ENCODE measurements at regions not wholly inside any gene's neighbourhood (a gene's known extent, or its start where the extent isn't known, plus 50 kb on each side); places are given as distances from the start of the nearest gene placed in this dataset.
"Not testable (repeated sequence)": the region's sequence is repeated elsewhere in the genome, so short reads cannot be mapped to it uniquely, and the experiment has no call there.

DNA sequence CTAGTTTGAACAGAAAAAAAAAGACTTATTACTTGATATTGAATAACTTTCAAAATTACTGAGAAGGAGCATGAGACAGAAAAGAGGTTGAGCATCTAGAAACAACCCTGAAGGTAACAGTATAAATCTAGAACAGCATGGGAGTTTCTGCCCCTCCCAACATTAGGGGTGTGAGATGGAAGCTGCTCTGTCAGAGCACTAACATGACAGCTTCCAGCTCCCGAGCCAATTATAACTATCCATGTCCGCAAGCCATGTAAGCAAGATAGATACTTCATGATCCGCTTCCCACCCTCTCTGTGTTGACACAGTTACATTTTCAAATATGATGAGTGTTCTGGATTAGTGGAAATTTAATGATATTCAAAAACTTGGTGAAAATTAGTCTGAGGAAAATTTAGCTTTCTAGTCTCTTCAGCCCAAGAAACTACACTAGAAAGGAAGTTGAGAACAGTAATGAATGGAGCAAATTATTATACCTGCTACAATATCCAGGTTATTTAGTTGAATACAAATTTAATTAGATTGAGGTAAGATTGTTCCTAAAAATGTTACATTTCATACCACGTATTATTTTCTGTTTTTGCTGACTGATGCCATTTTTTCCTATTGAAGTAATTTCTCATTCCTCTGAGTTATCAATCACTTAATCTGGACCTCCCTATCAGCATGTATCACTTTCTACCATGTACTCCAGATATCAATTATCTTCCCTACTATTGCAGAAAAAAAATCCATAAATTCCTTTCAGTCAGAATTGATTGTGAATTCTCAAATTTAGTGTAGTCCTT, 129.3 kb upstream of the SLIT2 start:
- no peak for DNase-seq

DNA sequence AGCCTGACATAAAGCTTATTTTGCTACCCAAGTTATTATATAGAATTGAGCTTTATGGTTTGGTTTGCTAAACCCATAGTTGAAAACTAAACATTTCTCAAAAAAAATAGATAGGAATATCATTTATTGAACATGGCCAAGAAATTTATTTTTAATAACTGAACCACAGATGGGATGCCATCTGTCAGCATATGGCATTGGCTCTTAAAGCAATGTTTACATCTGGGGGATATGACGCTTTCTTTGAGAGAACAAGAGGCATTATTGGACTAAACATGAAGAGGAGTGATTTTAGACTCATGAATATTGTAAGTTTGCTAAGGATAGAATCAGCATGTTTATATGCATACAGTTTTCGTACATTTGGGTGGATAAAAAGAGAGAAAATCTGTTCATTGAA, 132.6 kb upstream of the SLIT2 start:
- no peak for DNase-seq

DNA sequence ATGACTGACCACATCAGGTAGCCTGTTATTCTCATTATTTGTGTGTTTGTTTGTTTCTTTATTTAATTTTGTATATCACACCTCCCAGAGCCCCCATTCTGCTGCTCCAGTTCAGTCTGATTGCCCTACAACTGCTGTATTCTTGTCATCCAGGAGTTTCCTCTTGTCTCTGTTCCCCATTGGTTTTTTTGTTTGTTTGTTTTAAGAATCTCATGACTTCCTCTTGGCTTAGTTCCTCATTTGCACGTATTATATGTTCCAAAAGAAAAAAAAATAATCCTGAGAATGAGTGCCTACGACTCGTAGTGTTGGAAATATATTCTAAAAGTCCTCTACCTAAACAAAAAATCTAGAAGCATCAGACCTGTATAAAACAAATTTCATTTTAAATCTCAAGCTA, 142.3 kb upstream of the SLIT2 start:
- no peak for DNase-seq

DNA sequence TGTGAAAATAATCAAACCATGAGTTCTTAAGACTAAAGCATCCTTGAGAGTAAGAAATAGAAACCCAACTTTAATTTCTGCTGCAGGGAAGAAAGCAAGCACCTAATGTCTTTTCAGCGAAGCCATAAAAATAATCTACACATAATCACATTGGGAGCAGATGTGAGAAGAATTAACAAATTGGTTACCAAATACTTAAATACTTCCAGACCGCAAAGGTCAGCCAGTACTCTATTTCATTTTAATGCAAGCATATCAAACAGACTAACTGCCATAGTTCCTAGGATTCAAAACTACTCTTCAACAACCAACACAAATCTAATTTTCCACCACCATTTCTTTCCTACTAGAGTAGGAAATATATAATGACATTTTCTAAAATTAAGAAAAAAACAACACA, 144.8 kb upstream of the SLIT2 start:
- no peak for DNase-seq

DNA sequence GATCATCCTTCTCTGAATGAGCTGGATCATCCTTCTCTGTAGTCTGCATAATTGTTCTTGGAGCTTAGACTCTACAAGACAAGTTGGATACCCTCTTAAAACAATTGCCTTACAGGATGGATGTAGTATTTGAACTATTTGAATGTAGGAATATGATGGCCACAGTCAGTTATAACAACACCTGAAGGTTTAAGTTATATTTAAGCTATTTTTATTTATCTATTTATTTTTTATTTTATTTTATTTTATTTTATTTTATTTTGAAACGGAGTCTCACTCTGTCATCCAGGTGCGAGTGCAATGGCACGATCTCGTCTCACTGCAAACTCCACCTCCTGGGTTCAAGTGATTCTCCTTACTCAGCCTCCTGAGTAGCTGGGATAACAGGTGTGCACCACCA, 149.9 kb upstream of the SLIT2 start:
- DNase-seq = no peak

DNA sequence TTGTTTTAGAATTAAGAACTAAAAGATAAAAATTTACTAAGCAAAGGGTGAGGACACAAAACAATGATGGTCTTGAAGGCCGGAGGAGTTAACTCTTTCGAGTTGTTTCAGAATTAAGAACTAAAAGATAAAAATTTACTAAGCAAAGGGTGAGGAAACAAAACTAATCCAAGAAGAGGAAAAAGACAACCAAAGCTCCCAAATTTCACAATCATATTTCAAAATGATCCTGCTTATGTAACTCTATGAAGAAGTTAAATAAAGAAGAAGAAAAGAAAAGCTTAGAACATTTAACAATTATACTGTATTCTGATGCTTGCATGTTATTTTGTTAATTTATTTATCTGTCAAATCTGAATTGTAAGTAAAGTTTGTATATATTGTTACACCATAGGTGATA, 154.8 kb upstream of the SLIT2 start:
- no peak for DNase-seq

DNA sequence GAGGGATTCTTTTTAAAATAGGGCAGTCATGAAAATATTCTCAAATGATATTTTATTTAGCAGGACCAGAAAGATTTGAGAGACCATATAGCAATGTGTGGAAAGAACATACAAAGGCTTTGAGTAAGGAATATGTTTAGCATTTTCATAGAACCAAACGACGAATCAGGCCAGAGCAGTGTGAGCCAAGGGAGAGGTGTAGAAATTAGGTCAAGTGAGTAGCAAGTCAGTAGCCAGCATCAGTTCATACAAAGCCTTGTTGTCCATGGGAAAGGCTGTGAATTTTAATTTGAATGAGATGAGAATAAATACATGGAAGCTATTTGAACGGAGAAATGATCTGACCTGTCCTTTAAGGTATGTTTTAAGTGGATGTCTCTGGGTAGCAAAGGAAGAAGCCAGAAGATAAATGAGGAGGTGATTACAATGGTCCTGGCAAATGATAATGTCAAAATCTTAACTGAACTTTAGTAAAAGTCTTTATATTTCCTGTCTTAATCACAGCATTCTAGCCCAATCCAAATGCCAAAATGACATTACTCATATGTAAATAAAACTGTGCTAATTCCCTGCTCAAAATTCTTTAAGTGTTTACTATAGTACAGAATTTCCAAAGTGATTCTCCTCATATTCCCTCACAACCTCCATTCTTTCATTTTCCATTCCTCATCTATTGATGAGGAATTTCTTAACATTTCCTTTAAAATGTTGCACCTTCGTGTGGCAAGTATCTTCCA, 155.7 kb upstream of the SLIT2 start:
- no peak for DNase-seq

DNA sequence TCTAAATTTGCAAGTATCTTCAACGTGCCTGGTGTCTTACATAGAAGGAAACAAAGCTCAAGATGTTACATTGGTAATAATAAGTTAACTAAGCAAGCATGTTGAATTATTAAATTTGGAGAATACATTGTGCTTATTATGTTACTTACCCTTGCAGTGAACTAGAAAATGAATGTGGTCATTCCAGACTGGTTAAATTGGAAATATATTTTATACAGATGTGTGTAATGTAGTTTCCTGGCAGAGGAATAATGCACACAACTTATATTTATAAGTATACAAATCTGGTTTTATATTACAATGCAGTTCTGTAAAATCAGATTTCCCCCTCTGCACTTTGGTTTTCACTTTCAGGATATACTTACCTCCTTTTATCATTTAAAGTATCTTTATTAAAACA, 159.9 kb upstream of the SLIT2 start:
- DNase-seq = no peak

DNA sequence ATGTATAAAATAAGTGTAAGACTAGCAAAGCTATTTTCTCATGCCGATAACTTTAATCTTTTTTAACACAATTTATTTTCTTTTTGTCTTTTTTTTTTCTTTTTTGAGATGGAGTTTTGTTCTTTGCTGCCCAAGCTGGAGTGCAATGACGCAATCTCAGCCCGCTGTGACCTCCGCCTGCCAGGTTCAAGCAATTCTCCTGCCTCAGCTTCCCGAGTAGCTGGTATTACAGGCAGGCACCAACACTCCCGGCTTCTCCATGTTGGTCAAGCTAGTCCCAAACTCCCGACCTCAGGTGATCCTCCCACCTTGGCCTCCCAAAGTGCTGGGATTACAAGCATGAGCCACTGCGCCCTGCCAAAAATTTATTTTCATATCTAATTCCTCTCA, 164.2 kb upstream of the SLIT2 start:
- no peak for DNase-seq

DNA sequence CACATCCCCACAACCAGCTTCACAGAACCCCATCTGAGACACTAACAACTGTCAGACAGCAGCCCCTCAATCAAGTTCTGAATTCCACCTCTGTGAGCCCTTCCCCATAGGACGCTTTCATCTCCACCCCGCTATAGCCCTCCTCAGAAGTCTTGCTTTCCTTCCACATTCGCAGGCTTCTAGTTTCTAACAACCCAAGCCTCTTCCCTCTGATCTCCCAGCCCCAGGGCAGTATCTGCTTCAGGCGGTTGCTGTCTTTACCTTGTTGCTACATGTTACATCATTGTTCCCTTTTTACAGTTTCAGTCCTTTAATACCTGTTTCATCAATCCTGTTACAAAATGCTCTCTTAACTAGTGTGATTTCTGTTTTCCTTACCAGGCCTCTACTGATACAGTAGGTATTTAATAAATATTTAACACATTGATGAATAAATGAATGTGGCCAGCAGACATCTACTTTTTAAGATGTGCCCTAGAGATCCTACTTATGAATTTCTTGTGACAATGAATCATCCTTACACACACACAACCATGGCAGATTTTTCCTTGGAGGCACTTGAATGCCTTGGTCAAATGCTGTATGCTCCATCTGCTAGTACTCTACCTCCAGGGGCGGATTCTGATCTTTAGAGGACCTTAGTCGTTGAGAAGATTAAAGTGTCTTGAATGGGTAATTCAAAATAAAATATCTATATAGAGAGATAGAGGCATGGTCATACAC, 164.7 kb upstream of the SLIT2 start:
- no peak for DNase-seq

DNA sequence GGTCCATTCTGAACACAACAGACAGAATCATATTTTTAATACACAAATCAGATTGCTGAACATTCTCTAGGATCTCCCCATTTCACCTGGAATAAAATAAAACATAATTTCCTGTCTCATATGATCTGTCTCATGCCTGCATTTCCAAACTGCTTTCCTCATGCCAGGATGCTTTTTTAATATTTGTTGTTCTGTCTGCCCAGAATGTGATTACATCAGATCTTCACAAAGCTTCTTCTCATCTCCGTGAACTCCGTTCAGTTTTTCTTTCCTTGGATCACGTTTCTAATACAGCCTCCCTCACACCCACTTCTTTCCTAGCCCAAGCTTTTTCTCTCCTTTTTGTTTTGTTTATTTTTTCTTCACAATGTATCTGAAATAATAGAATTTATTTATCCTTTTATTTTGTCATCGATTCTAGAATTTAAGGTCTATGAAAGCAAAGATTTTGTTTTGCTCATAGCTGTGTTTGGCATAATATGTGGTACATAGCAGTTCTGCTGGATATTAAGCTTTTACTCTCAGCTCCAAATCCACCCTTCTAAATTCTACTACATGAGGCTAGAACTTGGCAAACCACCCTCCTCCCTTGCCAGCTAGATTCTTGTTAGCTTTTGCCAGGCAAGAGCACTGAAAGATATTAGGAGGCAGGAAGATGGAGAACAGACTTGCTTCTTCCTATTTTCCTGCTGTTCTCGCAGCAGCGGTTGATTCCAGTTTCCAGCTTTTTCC, 165.5 kb upstream of the SLIT2 start:
- DNase-seq = no peak

DNA sequence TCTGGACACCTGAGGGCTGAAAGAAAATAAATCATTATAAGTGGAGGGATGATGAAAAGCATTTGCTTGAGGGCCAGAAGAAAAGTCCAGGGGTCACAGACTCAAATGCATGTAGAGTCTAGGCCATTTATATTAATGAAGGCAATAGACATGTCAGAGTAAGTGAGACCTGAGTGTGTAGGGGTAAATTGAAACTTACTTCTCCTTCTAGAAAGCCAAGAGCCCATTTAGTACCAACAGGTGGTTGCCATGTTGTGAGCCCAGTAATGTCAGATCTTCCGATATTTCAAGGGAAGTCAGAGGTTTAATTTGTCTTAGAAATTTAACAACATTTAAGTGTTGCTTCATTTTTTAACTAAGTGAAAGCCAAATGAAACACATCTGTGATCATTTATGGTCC, 166.1 kb upstream of the SLIT2 start:
- no peak for DNase-seq

DNA sequence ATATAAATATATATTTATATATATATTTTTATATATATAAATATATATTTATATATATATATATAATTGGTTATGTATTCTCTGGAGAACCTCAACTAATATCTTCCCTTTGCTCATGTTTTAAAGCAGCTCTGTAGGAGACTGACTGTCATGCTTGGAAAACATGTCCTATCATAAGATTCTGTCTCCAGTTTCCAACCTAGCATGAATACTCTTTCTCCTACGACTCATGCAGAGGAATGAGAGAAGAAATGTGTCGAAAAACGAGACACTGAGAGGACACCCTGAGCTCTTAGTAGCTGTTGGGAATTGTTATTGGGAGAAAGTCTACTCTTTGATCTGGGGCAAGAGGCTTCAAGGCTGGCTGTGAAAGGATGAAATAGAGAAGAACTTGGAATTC, 166.5 kb upstream of the SLIT2 start:
- DNase-seq = no peak

DNA sequence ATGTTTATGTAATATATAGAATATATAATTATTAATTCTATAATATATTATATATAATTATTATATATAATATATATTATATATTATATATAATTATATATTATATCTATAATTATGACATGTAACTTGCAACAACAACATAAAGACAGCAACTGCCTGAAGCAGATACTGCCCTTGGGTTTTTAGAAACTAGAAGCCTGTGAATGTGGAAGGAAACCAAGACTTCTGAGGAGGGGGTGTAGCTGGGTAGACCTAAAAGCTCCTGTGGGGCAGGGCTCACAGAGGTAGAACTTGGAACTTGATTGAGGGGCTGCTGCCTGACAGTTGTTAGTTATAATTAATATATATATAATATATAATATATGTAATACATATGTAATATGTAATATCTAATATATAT, 167.2 kb upstream of the SLIT2 start:
- DNase-seq = no peak

DNA sequence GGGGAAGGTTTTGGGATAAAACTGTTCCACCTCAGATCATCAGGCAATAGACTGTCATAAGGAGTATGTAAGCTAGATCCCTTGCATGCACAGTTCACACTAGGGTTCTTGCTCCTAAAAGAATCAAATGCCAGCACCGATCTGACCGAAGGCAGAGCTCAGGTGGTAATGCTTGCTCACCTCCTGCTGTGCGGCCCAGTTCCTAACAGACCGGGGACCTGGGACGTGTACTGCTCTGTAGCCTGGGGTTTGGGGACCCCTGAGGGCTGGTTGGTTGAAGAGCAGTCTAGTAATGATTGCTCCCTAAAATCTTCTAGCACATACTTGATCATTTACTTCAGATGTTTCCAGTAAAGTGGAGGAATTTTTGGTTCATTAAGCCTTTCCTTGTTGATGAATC, 173.1 kb upstream of the SLIT2 start:
- no peak for DNase-seq

DNA sequence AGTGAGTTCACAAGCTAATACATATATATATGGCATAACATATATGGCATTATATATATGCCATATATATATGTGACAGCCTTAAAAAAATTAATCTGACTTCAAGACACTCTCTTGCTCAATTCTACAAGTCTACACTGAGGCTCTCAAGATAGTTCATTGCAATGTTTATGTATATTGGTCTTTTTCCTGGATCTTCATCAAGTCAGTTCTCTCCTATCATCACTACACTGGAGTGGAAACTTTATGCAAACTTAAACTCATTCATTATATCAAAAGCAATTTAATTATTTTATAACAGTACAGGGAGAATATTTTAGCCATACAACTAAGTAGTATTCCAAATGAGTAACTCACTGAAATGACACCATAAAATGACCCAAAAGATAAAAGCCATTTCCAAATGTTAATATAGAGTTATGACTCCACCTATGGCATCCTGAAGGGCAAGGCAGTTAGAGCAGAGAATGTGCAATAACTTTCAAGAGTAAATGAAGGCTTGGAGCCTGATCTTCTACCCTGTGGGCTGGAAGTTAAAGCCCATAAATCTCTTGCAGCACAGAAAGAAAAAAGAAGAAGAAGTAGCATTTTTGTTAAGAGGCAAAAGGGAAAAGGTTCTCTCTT, 176.3 kb upstream of the SLIT2 start:
- no peak for DNase-seq

DNA sequence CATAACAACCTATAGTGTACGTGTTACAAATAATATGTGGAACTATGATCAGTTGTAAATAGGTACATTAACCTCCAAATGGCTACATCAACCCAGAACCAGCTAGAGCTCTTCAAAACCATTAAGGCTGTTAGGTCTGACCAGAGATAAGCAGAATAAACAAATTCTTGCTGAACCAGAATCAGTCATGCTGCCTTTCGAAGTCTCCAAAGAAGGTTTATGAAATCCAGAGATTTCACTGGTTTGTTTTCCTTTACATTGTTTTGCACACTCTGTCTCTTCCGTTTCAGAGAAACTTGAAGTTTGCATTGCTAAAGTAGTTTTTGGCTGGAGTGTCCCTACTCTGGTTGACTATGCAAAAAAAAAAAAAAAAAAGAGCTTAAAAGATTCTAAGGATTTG, 177.3 kb upstream of the SLIT2 start:
- no peak for DNase-seq

DNA sequence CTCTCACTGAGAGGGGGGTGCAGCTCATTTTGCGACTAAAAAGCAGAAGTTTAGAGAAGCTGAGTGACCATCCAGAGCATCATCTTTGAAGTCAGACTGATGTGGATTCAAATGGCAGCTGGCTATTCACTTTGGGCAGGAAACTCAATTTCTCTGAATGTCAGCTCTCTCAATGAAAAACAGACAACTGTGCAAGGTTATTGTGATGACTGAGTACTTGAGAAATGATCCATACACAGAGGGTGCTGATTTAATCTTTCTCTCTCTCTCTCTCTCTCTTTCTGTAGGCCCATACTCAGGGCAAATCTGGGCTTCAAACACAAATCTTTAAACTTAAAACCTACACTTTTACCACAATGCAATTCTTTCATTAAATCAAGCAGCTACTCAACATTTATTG, 185.8 kb upstream of the SLIT2 start:
- DNase-seq = no peak

DNA sequence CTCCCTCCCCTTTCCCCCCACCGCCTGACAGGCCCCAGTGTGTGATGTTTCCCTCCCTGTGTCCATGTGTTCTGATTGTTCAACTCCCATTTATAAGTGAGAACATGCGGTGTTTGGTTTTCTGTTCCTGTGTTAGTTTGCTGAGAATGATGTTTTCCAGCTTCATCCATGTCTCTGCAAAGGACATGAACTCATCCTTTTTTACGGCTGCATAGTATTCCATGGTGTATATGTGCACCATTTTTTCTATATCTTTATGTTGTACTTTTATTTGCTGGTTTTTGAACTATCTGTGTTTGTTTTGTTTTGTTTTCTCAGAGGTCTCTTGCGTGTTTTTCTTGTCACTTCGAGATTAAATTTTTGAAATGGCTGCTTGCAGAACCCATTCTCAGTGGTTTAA, 188.8 kb upstream of the SLIT2 start:
- DNase-seq = not testable (repeated sequence)

DNA sequence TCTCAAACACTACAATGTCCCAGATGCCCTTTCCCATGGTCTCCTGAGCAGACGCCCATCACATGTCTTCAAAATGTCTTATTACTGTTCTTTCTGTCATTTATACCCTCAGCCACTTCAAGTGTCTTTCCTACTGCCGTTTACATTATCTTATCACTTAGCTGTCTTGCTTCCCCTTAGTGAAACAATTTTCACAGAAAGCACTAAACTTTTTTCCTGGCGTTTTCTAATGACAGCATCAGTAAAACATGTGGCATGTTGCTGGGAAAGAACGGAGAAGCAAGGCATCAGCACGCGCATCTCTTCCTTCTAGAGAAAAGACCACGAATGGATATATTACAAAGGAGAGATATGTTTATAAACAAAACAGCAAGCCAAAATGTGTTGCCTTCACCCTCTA, 189.7 kb upstream of the SLIT2 start:
- no peak for DNase-seq

DNA sequence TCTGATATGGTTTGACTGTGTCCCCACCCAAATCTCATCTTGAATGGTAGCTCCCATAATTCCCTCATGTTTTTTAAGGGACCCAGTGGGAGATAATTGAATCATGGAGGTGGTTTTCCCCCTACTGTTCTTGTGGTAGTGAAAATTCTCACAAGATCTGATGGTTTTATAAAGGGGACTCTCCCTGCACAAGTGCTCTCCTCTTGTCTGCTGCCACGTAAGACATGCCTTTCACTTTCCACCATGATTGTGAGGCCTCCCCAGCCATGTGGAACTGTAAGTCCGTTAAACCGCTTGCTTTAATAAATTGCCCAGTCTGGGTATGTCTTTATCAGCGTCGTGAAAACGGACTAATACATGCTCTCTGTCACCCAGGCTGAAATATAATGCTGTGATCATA, 200.9 kb upstream of the SLIT2 start:
- DNase-seq = no peak

DNA sequence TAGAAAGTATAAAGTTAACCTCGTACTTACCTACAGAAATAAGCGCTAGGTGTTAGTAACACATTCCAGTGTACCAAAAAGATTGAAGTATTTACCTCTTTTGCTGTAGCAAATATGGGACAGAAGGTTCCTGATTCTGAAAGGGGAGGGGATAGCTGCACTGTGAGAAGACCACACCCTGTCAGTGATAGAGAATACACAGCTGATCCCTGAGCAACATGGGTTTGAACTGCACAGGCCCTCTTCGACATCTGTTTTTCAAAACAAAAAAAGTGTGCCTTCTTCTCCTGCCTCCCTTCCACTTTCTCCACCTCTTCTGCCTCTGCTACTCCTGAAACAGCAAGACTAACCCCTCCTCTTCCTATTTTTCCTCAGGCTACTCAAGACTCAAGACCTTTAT, 201.8 kb upstream of the SLIT2 start:
- DNase-seq = no peak
